Right atrium auricular region (tissue), 2 donors: ENCODE measurements at regions not wholly inside any gene's neighbourhood (a gene's known extent, or its start where the extent isn't known, plus 50 kb on each side); places are given as distances from the start of the nearest gene placed in this dataset.

Experiments
- DNase-seq: peaks from one replicate; pipeline ENCODE4 v3.0.0-alpha.2; 2019; ENCODE audit warnings: low spot score
- H3K27ac ChIP-seq, 2 donors: fragments of 200-600 bp; sonication (generic); 1 replicate in 1 of 2; 2 replicates in 1 of 2; pipeline ENCODE4 v1.5.1; 2016 to 2019
- H3K27me3 ChIP-seq, 2 donors: fragments of 200-600 bp; sonication (generic); one replicate each; pipeline versions ENCODE4 v1.5.1 to v1.6.0; 2017 to 2019
- H3K36me3 ChIP-seq: fragments of 200-600 bp; sonication (generic); one replicate; pipeline ENCODE4 v1.5.1; 2016
- H3K4me1 ChIP-seq, 2 donors: fragments of 200-600 bp; sonication (generic); one replicate each; pipeline versions ENCODE4 v1.5.1 to v1.6.0; 2017 to 2019
- H3K4me3 ChIP-seq, 2 donors: fragments of 200-600 bp; sonication (generic); 1 replicate in 1 of 2; 2 replicates in 1 of 2; pipeline ENCODE4 v1.5.1; 2017 to 2019; ENCODE audit warnings: mild to moderate bottlenecking in 1 of 2, moderate library complexity in 1 of 2
- H3K9me3 ChIP-seq, 2 donors: fragments of 200-600 bp; sonication (generic); one replicate each; pipeline ENCODE4 v1.5.1; 2019
- CTCF ChIP-seq, 2 donors: fragments of 200-600 bp; sonication (generic); IDR thresholded peaks; one replicate each; pipeline ENCODE4 v1.5.1; 2019; ENCODE audit warnings: antibody characterized with exemption in 2 of 2

- no peak overlapping the region for H3K4me3 ChIP-seq
- TF ChIP-seq CTCF (IDR thresholded peaks at IDR 0.05): no peak
- H3K27ac ChIP-seq: no peak overlapping the region
- H3K4me1 ChIP-seq: no peaks in the 10 kb centered on the region
- H3K27me3 ChIP-seq: no peaks in the 10 kb centered on the region
- H3K36me3 ChIP-seq: no peaks in the 10 kb centered on the region
- H3K9me3 ChIP-seq: no peaks in the 10 kb centered on the region
- DNase-seq: no peak
Observed at GRCh38 chr7:25908154-25908949, 243.6 kb upstream of the NFE2L3 start.

GRCh38 chr7:25911738-25912607 is 240.0 kb upstream of the NFE2L3 start:
- no peak for TF ChIP-seq CTCF (IDR thresholded peaks at IDR 0.05)
- no peak for DNase-seq
- no peaks in the 10 kb centered on the region for H3K27me3 ChIP-seq

GRCh38 chr7:25913598-25914224 is 238.3 kb upstream of the NFE2L3 start:
- DNase-seq: no peak
- Histone ChIP-seq H3K4me3 (no peak overlapping the region), H3K27me3 (no peaks in the 10 kb centered on the region), H3K9me3 (peaks cover 0 to 5% of the 10 kb centered on the region in 2 donors), H3K27ac (no peak overlapping the region), H3K4me1 (no peaks in the 10 kb centered on the region), H3K36me3 (no peaks in the 10 kb centered on the region)
- TF ChIP-seq CTCF (IDR thresholded peaks at IDR 0.05): no peak

More at GRCh38 chr7:25911738-25912607, 240.0 kb upstream of the NFE2L3 start:
- Histone ChIP-seq H3K4me1 (no peaks in the 10 kb centered on the region), H3K27ac (no peak overlapping the region), H3K4me3 (no peak overlapping the region), H3K36me3 (no peaks in the 10 kb centered on the region), H3K9me3 (no peaks in the 10 kb centered on the region)

GRCh38 chr7:25918731-25919130 is 233.3 kb upstream of the NFE2L3 start:
- Histone ChIP-seq H3K9me3 (peaks cover 0 to 11% of the 10 kb centered on the region in 2 donors), H3K4me3 (no peak overlapping the region), H3K27me3 (no peaks in the 10 kb centered on the region), H3K36me3 (no peaks in the 10 kb centered on the region), H3K4me1 (no peaks in the 10 kb centered on the region), H3K27ac (no peak overlapping the region)
- no peak for TF ChIP-seq CTCF (IDR thresholded peaks at IDR 0.05)
- no peak for DNase-seq

- no peak for DNase-seq
- H3K4me1 ChIP-seq: no peaks in the 10 kb centered on the region
Observed at GRCh38 chr7:25922296-25922695, 229.7 kb upstream of the NFE2L3 start.

More at GRCh38 chr7:25922296-25922695, 229.7 kb upstream of the NFE2L3 start:
- no peak overlapping the region for H3K27ac ChIP-seq
- H3K9me3 ChIP-seq: peaks cover 0 to 11% of the 10 kb centered on the region in 2 donors
- H3K36me3 ChIP-seq: no peaks in the 10 kb centered on the region
- no peak overlapping the region for H3K4me3 ChIP-seq
- TF ChIP-seq CTCF (IDR thresholded peaks at IDR 0.05): no peak
- no peaks in the 10 kb centered on the region for H3K27me3 ChIP-seq
